ENCODE measurements at regions not wholly inside any gene's neighbourhood (a gene's known extent, or its start where the extent isn't known, plus 50 kb on each side); places are given as distances from the start of the nearest gene placed in this dataset.

GRCh38 chr3:3340965-3341895 is 161.7 kb upstream of the CRBN start:
- FAIRE-seq: no peak
- Histone ChIP-seq H3K9ac (ENCODE audit: insufficient read depth in 1 of 2, low read depth in 2 of 2, low read length in 2 of 2) (no peak overlapping the region), H3K27ac (ENCODE audit: extremely low read depth, low read depth, low read length) (no peak overlapping the region), H3K36me3 (ENCODE audit: control insufficient read depth, insufficient read depth, low read length) (no peaks in the 10 kb centered on the region), H2AFZ (ENCODE audit: low read depth, low read length) (no peak overlapping the region), H3K4me2 (ENCODE audit: insufficient read depth, low read length) (no peak overlapping the region), H3K4me1 (replicated peaks in 1 of 2; ENCODE audit: control insufficient read depth in 2 of 2, insufficient read depth in 2 of 2, low read length in 2 of 2) (no peaks in the 10 kb centered on the region), H3K27me3 (ENCODE audit: control insufficient read depth in 2 of 2, insufficient read depth in 2 of 2, low read length in 2 of 2) (no peaks in the 10 kb centered on the region), H4K20me1 (replicated peaks; ENCODE audit: control insufficient read depth, insufficient read depth, low read length) (no peaks in the 10 kb centered on the region), H3K9me1 (ENCODE audit: control insufficient read depth, insufficient read depth, low read length) (no peaks in the 10 kb centered on the region), H3K79me2 (ENCODE audit: control insufficient read depth, insufficient read depth, low read length) (no peaks in the 10 kb centered on the region), H3K9me3 (replicated peaks; ENCODE audit: control insufficient read depth, insufficient read depth, low read depth, low read length) (no peaks in the 10 kb centered on the region), H3K4me3 (no peak overlapping the region)
- CTCF ChIA-PET (ENCODE audit: low intra/inter-chr PET ratio): no interaction called here
- under 1% methylated on average over 6 of the region's 6 CpGs for WGBS (ENCODE audit: insufficient coverage, low coverage, missing lambda C conversion rate)
- intact Hi-C loops (cut with micrococcal nuclease): no loop called here
- DNase-seq (ENCODE audit: extremely low read depth in 1 of 4, low spot score in 3 of 4): no peak
- BruUV-seq (replicated peaks): no TSS peak
- ATAC-seq: no peak
- TF ChIP-seq ARNT (IDR thresholded peaks at IDR 0.05): no peak
- no peak for TF ChIP-seq USF2 (CRISPR knock-in tag; IDR thresholded peaks at IDR 0.05)
- in situ Hi-C loops (cut with MboI): no loop called here
- POLR2A ChIA-PET: no interaction called here

- Histone ChIP-seq H3K79me2 (ENCODE audit: control insufficient read depth, insufficient read depth, low read length) (no peaks in the 10 kb centered on the region), H3K4me1 (replicated peaks in 1 of 2; ENCODE audit: control insufficient read depth in 2 of 2, insufficient read depth in 2 of 2, low read length in 2 of 2) (no peaks in the 10 kb centered on the region), H3K36me3 (ENCODE audit: control insufficient read depth, insufficient read depth, low read length) (no peaks in the 10 kb centered on the region), H3K9ac (ENCODE audit: insufficient read depth in 1 of 2, low read depth in 2 of 2, low read length in 2 of 2) (no peak overlapping the region), H3K9me1 (ENCODE audit: control insufficient read depth, insufficient read depth, low read length) (no peaks in the 10 kb centered on the region), H2AFZ (ENCODE audit: low read depth, low read length) (no peak overlapping the region), H3K4me3 (no peak overlapping the region), H3K9me3 (replicated peaks; ENCODE audit: control insufficient read depth, insufficient read depth, low read depth, low read length) (no peaks in the 10 kb centered on the region), H3K4me2 (ENCODE audit: insufficient read depth, low read length) (no peak overlapping the region), H4K20me1 (replicated peaks; ENCODE audit: control insufficient read depth, insufficient read depth, low read length) (no peaks in the 10 kb centered on the region), H3K27ac (ENCODE audit: extremely low read depth, low read depth, low read length) (no peak overlapping the region), H3K27me3 (ENCODE audit: control insufficient read depth in 2 of 2, insufficient read depth in 2 of 2, low read length in 2 of 2) (no peaks in the 10 kb centered on the region)
- intact Hi-C loops (cut with micrococcal nuclease): no loop called here
- no peak for ATAC-seq
- ChIA-PET POLR2A (no interaction called here), CTCF (ENCODE audit: low intra/inter-chr PET ratio) (no interaction called here)
- BruUV-seq (replicated peaks): no TSS peak
- no peak for DNase-seq (ENCODE audit: extremely low read depth in 1 of 4, low spot score in 3 of 4)
- in situ Hi-C loops (cut with MboI): no loop called here
- WGBS (ENCODE audit: insufficient coverage, low coverage, missing lambda C conversion rate): 0% methylated on average over 4 of the region's 4 CpGs
- FAIRE-seq: no peak
- TF ChIP-seq, protein P1, sequence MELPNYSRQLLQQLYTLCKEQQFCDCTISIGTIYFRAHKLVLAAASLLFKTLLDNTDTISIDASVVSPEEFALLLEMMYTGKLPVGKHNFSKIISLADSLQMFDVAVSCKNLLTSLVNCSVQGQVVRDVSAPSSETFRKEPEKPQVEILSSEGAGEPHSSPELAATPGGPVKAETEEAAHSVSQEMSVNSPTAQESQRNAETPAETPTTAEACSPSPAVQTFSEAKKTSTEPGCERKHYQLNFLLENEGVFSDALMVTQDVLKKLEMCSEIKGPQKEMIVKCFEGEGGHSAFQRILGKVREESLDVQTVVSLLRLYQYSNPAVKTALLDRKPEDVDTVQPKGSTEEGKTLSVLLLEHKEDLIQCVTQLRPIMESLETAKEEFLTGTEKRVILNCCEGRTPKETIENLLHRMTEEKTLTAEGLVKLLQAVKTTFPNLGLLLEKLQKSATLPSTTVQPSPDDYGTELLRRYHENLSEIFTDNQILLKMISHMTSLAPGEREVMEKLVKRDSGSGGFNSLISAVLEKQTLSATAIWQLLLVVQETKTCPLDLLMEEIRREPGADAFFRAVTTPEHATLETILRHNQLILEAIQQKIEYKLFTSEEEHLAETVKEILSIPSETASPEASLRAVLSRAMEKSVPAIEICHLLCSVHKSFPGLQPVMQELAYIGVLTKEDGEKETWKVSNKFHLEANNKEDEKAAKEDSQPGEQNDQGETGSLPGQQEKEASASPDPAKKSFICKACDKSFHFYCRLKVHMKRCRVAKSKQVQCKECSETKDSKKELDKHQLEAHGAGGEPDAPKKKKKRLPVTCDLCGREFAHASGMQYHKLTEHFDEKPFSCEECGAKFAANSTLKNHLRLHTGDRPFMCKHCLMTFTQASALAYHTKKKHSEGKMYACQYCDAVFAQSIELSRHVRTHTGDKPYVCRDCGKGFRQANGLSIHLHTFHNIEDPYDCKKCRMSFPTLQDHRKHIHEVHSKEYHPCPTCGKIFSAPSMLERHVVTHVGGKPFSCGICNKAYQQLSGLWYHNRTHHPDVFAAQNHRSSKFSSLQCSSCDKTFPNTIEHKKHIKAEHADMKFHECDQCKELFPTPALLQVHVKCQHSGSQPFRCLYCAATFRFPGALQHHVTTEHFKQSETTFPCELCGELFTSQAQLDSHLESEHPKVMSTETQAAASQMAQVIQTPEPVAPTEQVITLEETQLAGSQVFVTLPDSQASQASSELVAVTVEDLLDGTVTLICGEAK (IDR thresholded peaks at IDR 0.05): no peak
- TF ChIP-seq, protein P1 (CRISPR knock-in tag; IDR thresholded peaks at IDR 0.05): no peak
- TF ChIP-seq KDM1A (IDR thresholded peaks at IDR 0.05) (no peak), THRAP3 (IDR thresholded peaks at IDR 0.05; ENCODE audit: borderline replicate concordance) (no peak)
Observed at GRCh38 chr3:3340526-3340925, 161.0 kb upstream of the CRBN start.

Measured in K562 (cell line).